ENCODE measurements at regions not wholly inside any gene's neighbourhood (a gene's known extent, or its start where the extent isn't known, plus 50 kb on each side); places are given as distances from the start of the nearest gene placed in this dataset.

DNA sequence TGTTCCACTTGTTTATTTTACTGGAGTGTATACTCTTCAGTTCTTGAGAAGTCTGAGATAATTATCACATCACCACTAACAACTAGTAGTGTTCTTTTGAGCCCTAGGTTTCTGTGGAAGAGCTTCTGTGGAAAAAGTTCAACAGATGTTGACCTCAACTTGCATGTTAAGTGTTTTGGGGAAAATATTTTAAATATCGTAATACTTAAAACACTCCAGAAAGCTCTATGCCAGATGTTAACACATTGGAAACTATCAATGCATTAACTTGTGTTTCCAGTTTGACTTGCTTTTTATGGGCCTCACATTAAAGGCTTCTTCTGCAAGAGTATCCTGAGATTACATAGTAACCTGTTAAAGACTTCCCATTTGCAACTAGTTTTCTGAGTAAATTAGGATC is 173.1 kb downstream of the DUSP6 start:
- POLR2A ChIA-PET, result no interaction called here
- TF ChIP-seq, protein P1, sequence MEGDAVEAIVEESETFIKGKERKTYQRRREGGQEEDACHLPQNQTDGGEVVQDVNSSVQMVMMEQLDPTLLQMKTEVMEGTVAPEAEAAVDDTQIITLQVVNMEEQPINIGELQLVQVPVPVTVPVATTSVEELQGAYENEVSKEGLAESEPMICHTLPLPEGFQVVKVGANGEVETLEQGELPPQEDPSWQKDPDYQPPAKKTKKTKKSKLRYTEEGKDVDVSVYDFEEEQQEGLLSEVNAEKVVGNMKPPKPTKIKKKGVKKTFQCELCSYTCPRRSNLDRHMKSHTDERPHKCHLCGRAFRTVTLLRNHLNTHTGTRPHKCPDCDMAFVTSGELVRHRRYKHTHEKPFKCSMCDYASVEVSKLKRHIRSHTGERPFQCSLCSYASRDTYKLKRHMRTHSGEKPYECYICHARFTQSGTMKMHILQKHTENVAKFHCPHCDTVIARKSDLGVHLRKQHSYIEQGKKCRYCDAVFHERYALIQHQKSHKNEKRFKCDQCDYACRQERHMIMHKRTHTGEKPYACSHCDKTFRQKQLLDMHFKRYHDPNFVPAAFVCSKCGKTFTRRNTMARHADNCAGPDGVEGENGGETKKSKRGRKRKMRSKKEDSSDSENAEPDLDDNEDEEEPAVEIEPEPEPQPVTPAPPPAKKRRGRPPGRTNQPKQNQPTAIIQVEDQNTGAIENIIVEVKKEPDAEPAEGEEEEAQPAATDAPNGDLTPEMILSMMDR (IDR thresholded peaks at IDR 0.05; ENCODE audit: insufficient read depth, low read length, missing control alignments), result no peak
- CTCF ChIA-PET, result no interaction called here
- DNase-seq (ENCODE audit: low read depth, low spot score), result no peak
- no peak overlapping the region for H3K4me3 ChIP-seq (ENCODE audit: low read depth, low read length)

DNA sequence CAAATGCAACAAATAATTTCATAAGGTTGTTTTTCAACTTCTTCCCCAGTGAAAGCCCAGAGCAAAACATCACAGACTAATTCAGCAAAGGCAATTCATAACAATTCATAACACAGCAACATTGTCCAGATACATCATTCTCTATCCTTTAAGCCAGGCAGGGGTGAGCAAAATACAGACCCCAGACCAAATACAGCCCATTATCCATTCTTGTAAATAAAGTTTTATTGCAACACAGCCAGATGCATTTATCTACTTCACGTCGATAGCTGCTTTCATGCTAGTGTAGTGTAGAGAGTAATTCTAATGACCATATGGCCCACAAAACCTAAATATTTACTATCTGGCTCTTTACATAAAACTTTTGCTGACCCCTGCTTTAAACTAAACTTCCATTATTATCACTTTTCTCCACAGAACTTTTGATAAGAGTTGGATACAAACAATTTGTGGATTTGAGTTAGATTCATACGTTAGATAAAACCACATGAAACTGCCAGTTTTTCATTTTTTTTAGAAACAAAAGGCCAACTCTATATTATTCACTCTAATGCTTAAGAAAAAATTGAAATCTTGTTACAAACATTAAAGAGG is 174.4 kb downstream of the DUSP6 start:
- H3K4me3 ChIP-seq (ENCODE audit: low read depth, low read length), result no peak overlapping the region
- no peak for DNase-seq (ENCODE audit: low read depth, low spot score)
- TF ChIP-seq, protein P1 (IDR thresholded peaks at IDR 0.05; ENCODE audit: insufficient read depth, low read length, missing control alignments), result no peak
- ChIA-PET CTCF (no interaction called here), POLR2A (no interaction called here)

DNA sequence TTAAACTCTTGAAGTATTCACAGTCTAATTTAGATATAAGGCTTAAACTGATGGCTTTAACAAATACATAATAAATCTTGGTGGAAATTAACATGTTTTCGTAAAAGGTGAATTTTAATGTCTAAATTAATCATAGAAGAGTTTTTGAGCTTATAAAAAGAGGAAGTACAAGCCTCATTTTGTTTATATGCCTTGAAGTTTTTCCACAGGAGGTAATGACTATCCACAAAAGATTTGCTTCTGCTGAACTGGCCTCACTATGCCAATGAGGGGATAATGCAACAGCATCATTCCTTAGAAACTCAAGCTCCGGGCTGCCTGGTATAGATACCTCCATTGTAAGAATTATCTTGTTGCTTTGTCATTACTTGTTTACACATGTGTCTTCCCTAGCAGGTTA is 175.6 kb downstream of the DUSP6 start:
- TF ChIP-seq, protein P1 (IDR thresholded peaks at IDR 0.05; ENCODE audit: insufficient read depth, low read length, missing control alignments), result no peak
- ChIA-PET CTCF (no interaction called here), POLR2A (no interaction called here)
- H3K4me3 ChIP-seq (ENCODE audit: low read depth, low read length), result no peak overlapping the region
- no peak for DNase-seq (ENCODE audit: low read depth, low spot score)

DNA sequence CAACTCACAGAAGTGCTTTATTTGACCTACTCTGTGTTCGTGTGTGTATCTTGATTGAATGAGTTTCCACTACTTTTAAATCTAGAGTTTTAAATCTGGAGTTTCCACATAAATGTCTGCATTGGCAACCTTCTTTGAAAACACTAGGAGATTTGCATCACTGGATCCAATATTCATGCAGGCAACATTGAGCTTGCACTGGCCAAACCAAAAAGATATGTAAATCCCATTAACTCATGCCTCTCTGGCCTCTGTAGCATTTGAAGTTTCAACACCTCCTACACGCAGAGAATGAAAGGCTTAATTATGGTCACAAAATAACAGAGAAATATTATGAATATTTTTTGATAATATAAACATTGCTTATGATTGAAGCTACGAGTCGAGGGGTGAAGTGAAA is 178.6 kb downstream of the DUSP6 start:
- DNase-seq (ENCODE audit: low read depth, low spot score), result no peak
- TF ChIP-seq, protein P1 (IDR thresholded peaks at IDR 0.05; ENCODE audit: insufficient read depth, low read length, missing control alignments), result no peak
- H3K4me3 ChIP-seq (ENCODE audit: low read depth, low read length), result no peak overlapping the region
- POLR2A ChIA-PET, result no interaction called here
- CTCF ChIA-PET, result no interaction called here

DNA sequence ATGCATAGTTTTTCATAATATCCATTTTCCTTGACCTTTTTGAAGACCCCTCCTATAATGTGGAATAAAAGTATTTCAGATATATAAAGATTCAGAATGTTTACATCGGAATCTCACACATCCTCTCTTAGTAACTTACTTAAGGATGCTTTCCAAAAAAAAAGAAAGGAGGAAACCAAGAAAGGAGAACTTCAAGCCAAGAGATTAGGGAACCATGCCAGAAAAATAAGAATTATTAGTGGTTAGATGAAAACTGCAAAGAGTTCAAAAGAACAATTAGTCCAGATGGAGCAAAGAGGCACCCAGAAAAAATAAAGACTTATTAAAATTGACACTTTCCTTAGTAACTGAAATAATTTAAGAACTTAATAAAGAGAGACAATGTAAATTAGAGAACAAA is 179.2 kb downstream of the DUSP6 start:
- CTCF ChIA-PET, result no interaction called here
- POLR2A ChIA-PET, result no interaction called here
- H3K4me3 ChIP-seq (ENCODE audit: low read depth, low read length), result no peak overlapping the region
- DNase-seq (ENCODE audit: low read depth, low spot score), result no peak
- TF ChIP-seq, protein P1 (IDR thresholded peaks at IDR 0.05; ENCODE audit: insufficient read depth, low read length, missing control alignments), result no peak

DNA sequence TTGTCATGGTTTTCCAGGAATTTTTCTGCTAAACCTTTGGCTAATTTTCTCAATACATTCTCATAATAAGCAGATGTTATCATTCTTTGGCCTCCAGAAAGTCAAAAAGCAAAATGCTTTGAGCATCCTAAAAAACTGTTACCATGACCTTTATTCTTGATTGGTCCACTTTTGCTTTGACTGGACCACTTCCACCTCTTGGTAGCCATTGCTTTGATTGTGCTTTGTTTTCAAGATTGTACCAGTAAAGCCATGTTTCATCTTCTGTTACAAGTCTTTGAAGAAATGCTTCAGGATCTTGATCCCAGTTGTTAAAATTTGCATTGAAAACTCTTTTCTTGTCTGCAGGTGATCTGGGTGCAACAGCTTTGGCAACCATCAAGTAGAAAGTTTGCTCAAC is 180.1 kb downstream of the DUSP6 start:
- no peak for DNase-seq (ENCODE audit: low read depth, low spot score)
- POLR2A ChIA-PET, result no interaction called here
- H3K4me3 ChIP-seq (ENCODE audit: low read depth, low read length), result no peak overlapping the region
- CTCF ChIA-PET, result no interaction called here
- TF ChIP-seq, protein P1 (IDR thresholded peaks at IDR 0.05; ENCODE audit: insufficient read depth, low read length, missing control alignments), result no peak
